Testis (tissue), 2 donors: ENCODE measurements at regions not wholly inside any gene's neighbourhood (a gene's known extent, or its start where the extent isn't known, plus 50 kb on each side); places are given as distances from the start of the nearest gene placed in this dataset.

Experiments used
- POLR2A ChIP-seq: fragments of 450-650 bp; IDR thresholded peaks from one replicate; pipeline ENCODE4 v1.6.1; 2017; ENCODE audit warnings: antibody characterized with exemption, mild to moderate bottlenecking, moderate library complexity
- TF ChIP-seq, protein P1 (sequence below), 3 experiments: fragments of 450-650 bp in 2 of 3; fragments of 200-600 bp in 1 of 3; sonication (generic) in 1 of 3; IDR thresholded peaks; one replicate each; pipeline ENCODE4 v1.5.1; 2016 to 2019; ENCODE audit warnings: antibody characterized with exemption in 3 of 3, mild to moderate bottlenecking in 2 of 3, moderate library complexity in 1 of 3

DNA sequence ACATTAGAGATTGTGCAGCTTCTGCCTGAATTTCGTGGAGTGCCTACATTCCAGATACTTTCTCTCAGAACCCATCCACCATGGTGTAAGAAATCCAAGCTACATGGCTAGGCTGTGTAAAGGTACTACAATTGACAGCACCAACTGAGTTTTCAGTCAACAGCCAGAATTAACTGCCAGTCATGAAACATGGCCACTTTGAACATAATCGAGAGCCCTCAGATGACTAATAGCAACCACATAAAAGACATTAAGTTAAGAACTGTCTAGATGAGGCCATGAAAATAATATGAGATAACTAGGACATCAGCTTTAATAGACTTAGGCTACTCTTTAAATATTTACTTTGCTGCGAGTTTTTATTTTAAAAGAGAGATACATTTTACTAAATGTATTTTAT, 1106.8 kb upstream of the LRRTM3 start:
- TF ChIP-seq POLR2A, result no peak
- TF ChIP-seq, protein P1, sequence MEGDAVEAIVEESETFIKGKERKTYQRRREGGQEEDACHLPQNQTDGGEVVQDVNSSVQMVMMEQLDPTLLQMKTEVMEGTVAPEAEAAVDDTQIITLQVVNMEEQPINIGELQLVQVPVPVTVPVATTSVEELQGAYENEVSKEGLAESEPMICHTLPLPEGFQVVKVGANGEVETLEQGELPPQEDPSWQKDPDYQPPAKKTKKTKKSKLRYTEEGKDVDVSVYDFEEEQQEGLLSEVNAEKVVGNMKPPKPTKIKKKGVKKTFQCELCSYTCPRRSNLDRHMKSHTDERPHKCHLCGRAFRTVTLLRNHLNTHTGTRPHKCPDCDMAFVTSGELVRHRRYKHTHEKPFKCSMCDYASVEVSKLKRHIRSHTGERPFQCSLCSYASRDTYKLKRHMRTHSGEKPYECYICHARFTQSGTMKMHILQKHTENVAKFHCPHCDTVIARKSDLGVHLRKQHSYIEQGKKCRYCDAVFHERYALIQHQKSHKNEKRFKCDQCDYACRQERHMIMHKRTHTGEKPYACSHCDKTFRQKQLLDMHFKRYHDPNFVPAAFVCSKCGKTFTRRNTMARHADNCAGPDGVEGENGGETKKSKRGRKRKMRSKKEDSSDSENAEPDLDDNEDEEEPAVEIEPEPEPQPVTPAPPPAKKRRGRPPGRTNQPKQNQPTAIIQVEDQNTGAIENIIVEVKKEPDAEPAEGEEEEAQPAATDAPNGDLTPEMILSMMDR (IDR thresholded peaks at IDR 0.05), result no peak
